Keratinocyte (primary cell): ENCODE measurements at regions not wholly inside any gene's neighbourhood (a gene's known extent, or its start where the extent isn't known, plus 50 kb on each side); places are given as distances from the start of the nearest gene placed in this dataset.

Experiments used
- DNase-seq: peaks from one replicate; pipeline ENCODE4 v3.0.0-alpha.2; 2011; ENCODE audit warnings: low read depth, missing footprints, low spot score
- FAIRE-seq: peaks from 2 replicates; lab custom pipeline; 2011; peaks lifted over from hg19 to GRCh38; lab: Jason Lieb, UNC
- H2AFZ ChIP-seq: 2 replicates; pipeline ENCODE4 v1.6.0; 2012; ENCODE audit warnings: low read length, control low read depth, inconsistent platforms; ENCODE audit not compliant: control insufficient read depth
- H3K27ac ChIP-seq: 2 replicates; pipeline ENCODE4 v1.5.1; 2011; ENCODE audit warnings: low read length; ENCODE audit not compliant: control insufficient read depth, insufficient read depth
- H3K27me3 ChIP-seq: 3 replicates; pipeline ENCODE4 v1.6.0; 2011; ENCODE audit warnings: low read length; ENCODE audit not compliant: control insufficient read depth, insufficient read depth; ENCODE audit errors: extremely low read depth
- H3K36me3 ChIP-seq, 2 experiments: 2 replicates in 1 of 2; 3 replicates in 1 of 2; pipeline ENCODE4 v1.5.1; 2011; ENCODE audit warnings: low read length in 2 of 2, mild to moderate bottlenecking in 1 of 2; ENCODE audit not compliant: control insufficient read depth in 2 of 2, insufficient read depth in 2 of 2; ENCODE audit errors: extremely low read depth in 1 of 2
- H3K4me1 ChIP-seq: 3 replicates; pipeline ENCODE4 v1.5.1; 2011; ENCODE audit warnings: low read length; ENCODE audit not compliant: control insufficient read depth, insufficient read depth; ENCODE audit errors: extremely low read depth
- H3K4me2 ChIP-seq: 3 replicates; pipeline ENCODE4 v1.6.0; 2011; ENCODE audit warnings: low read depth, low read length; ENCODE audit not compliant: control insufficient read depth, insufficient read depth; ENCODE audit errors: extremely low read depth
- H3K4me3 ChIP-seq, 3 experiments: fragments of 200-600 bp in 1 of 3; sonication (generic) in 1 of 3; 2 replicates in 2 of 3; 3 replicates in 1 of 3; pipeline ENCODE4 v1.5.1; 2011 to 2016; ENCODE audit warnings: low read length in 3 of 3, mild to moderate bottlenecking in 3 of 3, control low read depth in 2 of 3, inconsistent platforms in 1 of 3, low read depth in 1 of 3, mixed read lengths in 1 of 3, mixed run types in 1 of 3, moderate library complexity in 1 of 3; ENCODE audit not compliant: control insufficient read depth in 2 of 3, insufficient read depth in 2 of 3; ENCODE audit errors: extremely low read depth in 1 of 3
- H3K79me2 ChIP-seq: 2 replicates; pipeline ENCODE4 v1.6.0; 2012; ENCODE audit warnings: low read length; ENCODE audit not compliant: control insufficient read depth, insufficient read depth
- H3K9ac ChIP-seq: 3 replicates; pipeline ENCODE4 v1.6.0; 2011; ENCODE audit warnings: low read length; ENCODE audit not compliant: control insufficient read depth, insufficient read depth; ENCODE audit errors: extremely low read depth
- H3K9me1 ChIP-seq: 3 replicates; pipeline ENCODE4 v1.6.0; 2011; ENCODE audit warnings: low read length; ENCODE audit not compliant: control insufficient read depth, insufficient read depth; ENCODE audit errors: extremely low read depth
- H3K9me3 ChIP-seq: 2 replicates; pipeline ENCODE4 v1.5.1; 2012; ENCODE audit warnings: low read depth, low read length; ENCODE audit not compliant: control insufficient read depth
- H4K20me1 ChIP-seq: 3 replicates; pipeline ENCODE4 v1.6.0; 2011; ENCODE audit warnings: low read length; ENCODE audit not compliant: control insufficient read depth, insufficient read depth; ENCODE audit errors: extremely low read depth
- EZH2 ChIP-seq: IDR thresholded peaks from one replicate; pipeline ENCODE4 v1.6.1; 2012; ENCODE audit warnings: inconsistent platforms, mild to moderate bottlenecking, low read length, moderate library complexity
- dilution Hi-C: fragments of 300-500 bp; cut with MboI; formaldehyde crosslinking; loops from one replicate; pipeline ENCODE4 v1.7.0; 2020; ENCODE audit warnings: low sequenced_read_pairs; ENCODE audit not compliant: extremely low pct_ligation_motif_present
- TF ChIP-seq, protein P1 (sequence below), 3 experiments: IDR thresholded peaks in 1 of 3; conservative IDR thresholded peaks in 1 of 3; optimal IDR thresholded peaks in 1 of 3; 2 replicates in 2 of 3; 3 replicates in 1 of 3; pipeline versions ENCODE3 to v1.5.1; 2011; ENCODE audit warnings: low read length in 3 of 3, mild to moderate bottlenecking in 3 of 3, moderate library complexity in 2 of 3, control low read depth in 1 of 3, inconsistent platforms in 1 of 3; ENCODE audit not compliant: insufficient read depth in 2 of 3; ENCODE audit errors: extremely low read depth in 1 of 3

- H3K9ac ChIP-seq: no peak overlapping the region
- H3K79me2 ChIP-seq: no peaks in the 10 kb centered on the region
- H3K4me3 ChIP-seq: no peak overlapping the region
- no peak for TF ChIP-seq EZH2
- TF ChIP-seq, protein P1, sequence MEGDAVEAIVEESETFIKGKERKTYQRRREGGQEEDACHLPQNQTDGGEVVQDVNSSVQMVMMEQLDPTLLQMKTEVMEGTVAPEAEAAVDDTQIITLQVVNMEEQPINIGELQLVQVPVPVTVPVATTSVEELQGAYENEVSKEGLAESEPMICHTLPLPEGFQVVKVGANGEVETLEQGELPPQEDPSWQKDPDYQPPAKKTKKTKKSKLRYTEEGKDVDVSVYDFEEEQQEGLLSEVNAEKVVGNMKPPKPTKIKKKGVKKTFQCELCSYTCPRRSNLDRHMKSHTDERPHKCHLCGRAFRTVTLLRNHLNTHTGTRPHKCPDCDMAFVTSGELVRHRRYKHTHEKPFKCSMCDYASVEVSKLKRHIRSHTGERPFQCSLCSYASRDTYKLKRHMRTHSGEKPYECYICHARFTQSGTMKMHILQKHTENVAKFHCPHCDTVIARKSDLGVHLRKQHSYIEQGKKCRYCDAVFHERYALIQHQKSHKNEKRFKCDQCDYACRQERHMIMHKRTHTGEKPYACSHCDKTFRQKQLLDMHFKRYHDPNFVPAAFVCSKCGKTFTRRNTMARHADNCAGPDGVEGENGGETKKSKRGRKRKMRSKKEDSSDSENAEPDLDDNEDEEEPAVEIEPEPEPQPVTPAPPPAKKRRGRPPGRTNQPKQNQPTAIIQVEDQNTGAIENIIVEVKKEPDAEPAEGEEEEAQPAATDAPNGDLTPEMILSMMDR (optimal IDR thresholded peaks at IDR 0.05 in 1 of 3, IDR thresholded peaks at IDR 0.05 in 1 of 3, conservative IDR thresholded peaks at IDR 0.05 in 1 of 3; ENCODE audit: extremely low read depth in 1 of 3, insufficient read depth in 2 of 3, low read length in 3 of 3): no peak
- dilution Hi-C loops: no loop called here
- no peak overlapping the region for H2AFZ ChIP-seq
- DNase-seq (no peak), FAIRE-seq (no peak)
- H3K9me1 ChIP-seq: no peaks in the 10 kb centered on the region
- H3K9me3 ChIP-seq: no peaks in the 10 kb centered on the region
- H3K4me1 ChIP-seq: no peaks in the 10 kb centered on the region
- H3K27me3 ChIP-seq: no peaks in the 10 kb centered on the region
- H3K36me3 ChIP-seq: no peaks in the 10 kb centered on the region
- no peak overlapping the region for H3K27ac ChIP-seq
- no peaks in the 10 kb centered on the region for H4K20me1 ChIP-seq
- H3K4me2 ChIP-seq: no peak overlapping the region
Measured at GRCh38 chr13:55783841-55784240, 1356.9 kb upstream of the PRR20A start.

DNA sequence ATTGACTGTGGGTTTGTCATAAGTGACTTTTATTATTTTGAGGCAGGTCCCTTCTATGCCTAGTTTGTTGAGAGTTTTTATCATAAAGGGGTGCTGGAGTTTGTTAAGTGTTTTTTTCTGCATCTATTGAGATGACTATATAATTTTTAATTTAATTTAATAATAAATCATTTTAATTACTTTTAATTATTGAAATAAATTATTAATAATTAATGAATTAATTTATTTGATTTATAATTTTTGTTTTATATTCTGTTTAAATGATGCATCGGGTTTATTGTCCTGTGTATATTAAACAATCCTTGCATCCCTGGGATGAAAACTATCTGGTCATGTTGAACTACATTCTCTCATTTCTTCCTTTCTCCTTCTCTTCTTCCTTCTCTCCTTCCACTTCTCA lies 1352.2 kb upstream of the PRR20A start:
- H3K9me3 ChIP-seq: no peaks in the 10 kb centered on the region
- no peaks in the 10 kb centered on the region for H3K79me2 ChIP-seq
- no peaks in the 10 kb centered on the region for H3K4me1 ChIP-seq
- dilution Hi-C loops: no loop called here
- no peaks in the 10 kb centered on the region for H3K9me1 ChIP-seq
- no peaks in the 10 kb centered on the region for H3K36me3 ChIP-seq
- H4K20me1 ChIP-seq: no peaks in the 10 kb centered on the region
- no peak overlapping the region for H2AFZ ChIP-seq
- no peak overlapping the region for H3K4me3 ChIP-seq
- FAIRE-seq (no peak), DNase-seq (no peak)
- H3K9ac ChIP-seq: no peak overlapping the region
- H3K4me2 ChIP-seq: no peak overlapping the region
- H3K27me3 ChIP-seq: no peaks in the 10 kb centered on the region
- TF ChIP-seq, protein P1 (optimal IDR thresholded peaks at IDR 0.05 in 1 of 3, IDR thresholded peaks at IDR 0.05 in 1 of 3, conservative IDR thresholded peaks at IDR 0.05 in 1 of 3; ENCODE audit: extremely low read depth in 1 of 3, insufficient read depth in 2 of 3, low read length in 3 of 3): no peak
- TF ChIP-seq EZH2: no peak
- H3K27ac ChIP-seq: no peak overlapping the region
